ENCODE measurements at regions not wholly inside any gene's neighbourhood (a gene's known extent, or its start where the extent isn't known, plus 50 kb on each side); places are given as distances from the start of the nearest gene placed in this dataset.

DNA sequence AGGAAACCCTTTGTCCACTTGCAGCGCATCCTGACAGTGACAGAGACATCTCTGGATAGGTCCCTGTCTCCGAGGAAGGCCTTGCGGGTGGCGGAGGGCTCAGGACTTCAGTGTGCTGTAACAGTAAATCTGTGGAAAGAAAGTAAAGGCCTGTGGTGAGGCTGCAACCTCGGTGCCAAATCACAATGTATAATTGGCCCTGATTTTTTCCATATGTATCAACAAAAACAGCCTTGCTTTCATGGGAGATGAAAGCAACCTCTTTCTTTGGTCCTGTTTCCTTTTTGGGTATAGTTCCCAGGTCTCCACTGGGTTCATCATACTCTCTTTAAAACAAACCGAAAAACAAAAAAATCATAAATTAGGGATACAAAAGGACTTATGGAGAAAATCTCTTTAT is 110.9 kb upstream of the BMPER start:
- TF ChIP-seq CTCF (IDR thresholded peaks at IDR 0.05) (no peak), EZH2 (IDR thresholded peaks at IDR 0.05; ENCODE audit: borderline replicate concordance, insufficient read depth, low read depth, low read length, poor library complexity, severe bottlenecking) (no peak)
